ENCODE measurements at regions not wholly inside any gene's neighbourhood (a gene's known extent, or its start where the extent isn't known, plus 50 kb on each side); places are given as distances from the start of the nearest gene placed in this dataset.

DNA sequence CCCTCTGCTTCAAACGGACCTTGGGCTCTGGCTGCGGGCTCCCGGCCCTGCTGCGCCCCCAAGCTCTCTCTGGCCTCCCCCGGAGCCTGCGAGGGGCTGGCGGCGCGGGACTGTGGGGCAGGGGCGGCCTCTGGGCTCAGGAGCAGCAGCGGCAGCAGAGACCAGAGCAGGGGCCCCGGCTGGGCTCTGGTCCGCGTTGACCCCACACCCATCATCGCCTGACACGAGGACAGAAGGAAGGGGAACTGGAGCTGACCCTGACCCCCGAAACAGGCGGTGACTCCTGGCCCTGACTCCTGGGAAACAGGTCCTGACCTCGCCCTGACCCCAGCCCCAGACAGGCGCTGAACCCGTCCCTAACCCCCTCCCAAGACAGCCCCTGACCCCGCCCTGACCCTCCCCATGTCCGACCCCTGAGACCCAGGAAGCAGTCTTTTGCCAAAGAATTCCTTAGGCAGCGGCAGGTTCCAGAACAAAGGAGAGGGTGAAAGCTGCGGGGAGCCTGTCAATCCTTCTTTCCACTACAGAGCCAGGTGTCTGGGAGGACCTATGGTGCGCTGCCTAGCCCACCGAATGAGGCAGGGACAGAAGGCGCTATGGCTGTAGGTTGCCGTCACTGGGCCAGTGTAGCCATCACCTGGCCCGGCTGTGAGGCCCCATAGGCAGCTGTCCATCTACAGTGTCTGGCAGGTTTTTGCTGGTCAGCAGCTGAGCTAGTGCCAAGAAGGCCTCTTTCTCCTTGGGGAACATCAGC lies 74.7 kb upstream of the SPTLC1 start:
- Histone ChIP-seq H3K36me3 (ENCODE audit: insufficient read depth, low read length, poor library complexity, severe bottlenecking) (no peaks in the 10 kb centered on the region), H3K4me3 (ENCODE audit: low read depth, low read length, poor library complexity, severe bottlenecking) (no peak overlapping the region), H3K27ac (ENCODE audit: low read depth, low read length, poor library complexity, severe bottlenecking) (no peak overlapping the region), H3K27me3 (replicated peaks; ENCODE audit: insufficient read depth, low read depth, low read length, poor library complexity) (no peaks in the 10 kb centered on the region), H3K9me3 (ENCODE audit: low read depth, low read length, poor library complexity, severe bottlenecking) (no peaks in the 10 kb centered on the region), H3K4me1 (ENCODE audit: insufficient read depth, low read length, poor library complexity, severe bottlenecking) (no peaks in the 10 kb centered on the region)
- no TSS peak for BruUV-seq (replicated peaks)
- intact Hi-C loops (cut with micrococcal nuclease; ENCODE audit: unreplicated experiment) = no loop called here
- TF ChIP-seq, protein P1, sequence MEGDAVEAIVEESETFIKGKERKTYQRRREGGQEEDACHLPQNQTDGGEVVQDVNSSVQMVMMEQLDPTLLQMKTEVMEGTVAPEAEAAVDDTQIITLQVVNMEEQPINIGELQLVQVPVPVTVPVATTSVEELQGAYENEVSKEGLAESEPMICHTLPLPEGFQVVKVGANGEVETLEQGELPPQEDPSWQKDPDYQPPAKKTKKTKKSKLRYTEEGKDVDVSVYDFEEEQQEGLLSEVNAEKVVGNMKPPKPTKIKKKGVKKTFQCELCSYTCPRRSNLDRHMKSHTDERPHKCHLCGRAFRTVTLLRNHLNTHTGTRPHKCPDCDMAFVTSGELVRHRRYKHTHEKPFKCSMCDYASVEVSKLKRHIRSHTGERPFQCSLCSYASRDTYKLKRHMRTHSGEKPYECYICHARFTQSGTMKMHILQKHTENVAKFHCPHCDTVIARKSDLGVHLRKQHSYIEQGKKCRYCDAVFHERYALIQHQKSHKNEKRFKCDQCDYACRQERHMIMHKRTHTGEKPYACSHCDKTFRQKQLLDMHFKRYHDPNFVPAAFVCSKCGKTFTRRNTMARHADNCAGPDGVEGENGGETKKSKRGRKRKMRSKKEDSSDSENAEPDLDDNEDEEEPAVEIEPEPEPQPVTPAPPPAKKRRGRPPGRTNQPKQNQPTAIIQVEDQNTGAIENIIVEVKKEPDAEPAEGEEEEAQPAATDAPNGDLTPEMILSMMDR (conservative IDR thresholded peaks at IDR 0.05; ENCODE audit: low read depth, low read length) = no peak
- TF ChIP-seq EZH2 (IDR thresholded peaks at IDR 0.05; ENCODE audit: borderline replicate concordance, low read depth, low read length, poor library complexity, severe bottlenecking) = no peak
- ChIA-PET CTCF (no interaction called here), POLR2A (ENCODE audit: low non-redundant PET) (no interaction called here)
- DNase-seq (ENCODE audit: low spot score) = no peak

DNA sequence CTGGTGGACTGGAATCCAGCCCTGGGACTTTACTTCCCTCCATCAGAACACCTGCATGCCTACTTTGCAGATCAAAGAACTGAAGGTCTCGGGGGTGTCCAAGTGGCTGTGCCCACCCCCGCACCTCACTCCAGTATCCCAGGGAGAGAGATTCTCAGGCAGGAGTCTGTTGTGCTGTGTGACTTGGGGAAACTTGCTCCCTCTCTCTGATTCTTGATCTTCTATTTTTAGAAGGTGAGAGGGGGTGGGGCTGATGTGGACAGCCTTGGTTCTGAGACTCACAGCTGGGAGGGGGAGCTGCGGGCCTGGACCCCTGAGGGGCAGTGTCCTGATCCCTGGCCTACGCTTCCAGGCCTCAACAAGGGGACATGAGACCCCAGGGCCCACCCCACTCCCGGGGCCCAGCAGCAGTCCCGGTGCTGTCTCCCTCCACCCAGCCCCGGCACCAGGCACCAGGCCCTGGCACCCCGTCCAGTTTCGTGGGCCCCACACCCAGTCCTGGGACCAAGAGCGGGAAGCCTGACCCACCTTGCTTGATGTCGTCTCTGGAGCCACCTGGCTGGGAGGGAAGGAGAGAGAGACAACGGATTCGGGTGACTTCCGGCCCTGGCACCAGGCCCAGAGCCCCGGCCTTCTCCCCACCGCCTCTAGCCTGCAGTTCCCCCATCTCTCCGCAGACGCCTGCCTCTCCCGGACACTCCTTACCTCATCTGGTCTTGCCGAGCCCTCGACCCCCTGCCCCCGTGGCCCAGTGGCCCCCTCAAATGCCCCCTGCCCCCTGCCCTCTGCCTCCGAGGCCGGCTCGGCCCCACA lies 74.0 kb upstream of the SPTLC1 start:
- no peaks in the 10 kb centered on the region for H3K9me3 ChIP-seq (ENCODE audit: low read depth, low read length, poor library complexity, severe bottlenecking)
- H3K4me3 ChIP-seq (ENCODE audit: low read depth, low read length, poor library complexity, severe bottlenecking) = no peak overlapping the region
- no peaks in the 10 kb centered on the region for H3K4me1 ChIP-seq (ENCODE audit: insufficient read depth, low read length, poor library complexity, severe bottlenecking)
- no peaks in the 10 kb centered on the region for H3K36me3 ChIP-seq (ENCODE audit: insufficient read depth, low read length, poor library complexity, severe bottlenecking)
- no TSS peak for BruUV-seq (replicated peaks)
- TF ChIP-seq EZH2 (IDR thresholded peaks at IDR 0.05; ENCODE audit: borderline replicate concordance, low read depth, low read length, poor library complexity, severe bottlenecking) = no peak
- TF ChIP-seq, protein P1 (conservative IDR thresholded peaks at IDR 0.05; ENCODE audit: low read depth, low read length) = no peak
- no peak overlapping the region for H3K27ac ChIP-seq (ENCODE audit: low read depth, low read length, poor library complexity, severe bottlenecking)
- no peaks in the 10 kb centered on the region for H3K27me3 ChIP-seq (replicated peaks; ENCODE audit: insufficient read depth, low read depth, low read length, poor library complexity)
- intact Hi-C loops (cut with micrococcal nuclease; ENCODE audit: unreplicated experiment) = no loop called here
- no peak for DNase-seq (ENCODE audit: low spot score)
- ChIA-PET POLR2A (ENCODE audit: low non-redundant PET) (no interaction called here), CTCF (no interaction called here)

DNA sequence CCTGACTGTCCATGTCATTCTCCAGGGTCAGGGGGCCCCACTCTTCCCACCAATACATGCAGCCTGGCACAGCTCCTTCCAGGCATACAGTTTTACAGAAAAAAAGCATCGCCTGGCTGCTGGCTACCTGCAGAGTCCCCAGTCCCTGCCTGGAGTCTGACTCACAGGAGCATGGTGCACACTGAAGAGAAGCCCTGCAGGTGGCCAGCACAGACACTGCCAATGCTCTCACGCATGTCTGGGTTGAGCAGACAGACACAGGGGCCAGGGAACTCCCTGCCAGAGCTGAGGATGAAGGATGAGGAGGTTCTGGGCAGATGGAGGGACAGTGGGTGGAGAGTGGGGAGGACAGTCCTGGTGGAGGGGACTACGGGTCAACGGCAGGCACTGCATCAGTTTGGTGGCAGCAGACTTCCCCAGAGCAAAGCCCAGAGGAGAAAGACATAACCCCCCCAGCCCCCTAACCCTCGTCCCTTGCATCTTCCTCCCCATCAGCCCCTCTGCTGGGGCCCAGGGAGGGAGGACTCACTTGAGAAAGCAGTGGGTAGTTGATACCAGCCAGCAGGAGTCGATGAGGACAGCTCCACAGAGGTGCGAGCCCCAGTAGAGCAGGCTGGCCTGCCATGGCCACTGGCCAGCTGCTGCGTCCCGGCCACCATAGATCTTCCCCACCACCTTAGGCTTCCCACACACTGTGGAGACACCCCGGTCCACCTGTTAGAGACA lies 72.9 kb upstream of the SPTLC1 start:
- Histone ChIP-seq H3K27me3 (replicated peaks; ENCODE audit: insufficient read depth, low read depth, low read length, poor library complexity) (no peaks in the 10 kb centered on the region), H3K36me3 (ENCODE audit: insufficient read depth, low read length, poor library complexity, severe bottlenecking) (no peaks in the 10 kb centered on the region), H3K9me3 (ENCODE audit: low read depth, low read length, poor library complexity, severe bottlenecking) (no peaks in the 10 kb centered on the region), H3K4me1 (ENCODE audit: insufficient read depth, low read length, poor library complexity, severe bottlenecking) (no peaks in the 10 kb centered on the region), H3K27ac (ENCODE audit: low read depth, low read length, poor library complexity, severe bottlenecking) (no peak overlapping the region), H3K4me3 (ENCODE audit: low read depth, low read length, poor library complexity, severe bottlenecking) (no peak overlapping the region)
- ChIA-PET CTCF (no interaction called here), POLR2A (ENCODE audit: low non-redundant PET) (no interaction called here)
- TF ChIP-seq, protein P1 (conservative IDR thresholded peaks at IDR 0.05; ENCODE audit: low read depth, low read length) = no peak
- no peak for TF ChIP-seq EZH2 (IDR thresholded peaks at IDR 0.05; ENCODE audit: borderline replicate concordance, low read depth, low read length, poor library complexity, severe bottlenecking)
- no TSS peak for BruUV-seq (replicated peaks)
- DNase-seq (ENCODE audit: low spot score) = peak; percentile 29
- intact Hi-C loops (cut with micrococcal nuclease; ENCODE audit: unreplicated experiment) = no loop called here

Data from A673 (cell line).